NT2/D1 (cell line): ENCODE measurements at regions not wholly inside any gene's neighbourhood (a gene's known extent, or its start where the extent isn't known, plus 50 kb on each side); places are given as distances from the start of the nearest gene placed in this dataset.

ENCODE experiments used
- SUZ12 ChIP-seq: IDR thresholded peaks from 2 replicates; pipeline ENCODE4 v1.6.1; 2011; ENCODE audit not compliant: insufficient read length, insufficient read depth; ENCODE audit errors: extremely low read depth
- YY1 ChIP-seq: IDR thresholded peaks from 2 replicates; pipeline ENCODE4 v1.6.1; 2011; ENCODE audit not compliant: insufficient read length, insufficient read depth
- ZNF274 ChIP-seq: IDR thresholded peaks from 2 replicates; pipeline ENCODE4 v1.6.1; 2011; ENCODE audit warnings: mild to moderate bottlenecking, low read depth, low read length

- no peak for TF ChIP-seq ZNF274
- no peak for TF ChIP-seq YY1
- TF ChIP-seq SUZ12, result no peak
These were observed 192.2 kb upstream of the BLID start for GRCh38 chr11:122308226-122308625.
